HG03575 (cell line): ENCODE measurements at regions not wholly inside any gene's neighbourhood (a gene's known extent, or its start where the extent isn't known, plus 50 kb on each side); places are given as distances from the start of the nearest gene placed in this dataset.

Experiments used
- ATAC-seq: cut with Tn5 transposase; IDR thresholded peaks from one replicate; pipeline ENCODE4 v1.9.1; 2021; ENCODE audit not compliant: unreplicated experiment, insufficient number of reproducible peaks, low FRiP score; ENCODE audit errors: extremely low read depth

DNA sequence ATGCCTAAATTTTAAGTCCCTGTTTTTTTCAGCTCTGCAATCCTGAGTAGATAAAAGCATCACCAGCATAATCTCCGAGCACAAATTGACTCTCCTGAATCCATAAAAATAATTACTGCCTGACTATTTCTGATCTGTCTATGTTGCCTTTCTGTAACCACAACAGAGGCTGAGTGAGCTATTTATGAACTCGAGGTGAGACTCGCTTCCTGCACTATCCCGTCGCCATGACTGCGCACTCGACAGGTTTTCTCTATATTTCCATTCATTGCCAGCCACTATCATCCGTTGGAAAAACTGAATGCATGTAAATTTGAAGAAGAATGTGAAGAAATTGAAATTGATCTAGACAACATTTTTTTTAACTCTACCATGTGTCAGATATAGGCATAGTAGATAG lies 897.2 kb downstream of the ADGRL2 start:
- ATAC-seq = no peak

DNA sequence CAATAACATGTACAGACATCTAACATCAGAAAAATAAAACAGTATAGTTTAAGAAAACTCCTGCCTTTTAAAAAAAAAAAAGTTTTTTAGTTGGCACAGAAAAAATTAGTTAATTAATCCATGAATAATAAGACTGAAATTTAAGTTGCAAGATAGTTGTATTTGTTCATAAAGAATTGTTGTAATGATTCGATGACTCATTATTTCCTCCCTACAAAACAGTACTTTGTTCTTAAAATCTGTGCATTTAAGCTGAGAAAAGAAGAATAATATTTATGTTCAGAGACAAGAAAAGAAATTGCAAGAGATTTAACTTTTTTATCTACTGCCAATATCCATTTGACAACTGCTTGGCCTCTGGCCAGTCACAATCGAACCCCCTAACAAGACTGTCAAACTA lies 894.7 kb downstream of the ADGRL2 start:
- ATAC-seq = no peak

DNA sequence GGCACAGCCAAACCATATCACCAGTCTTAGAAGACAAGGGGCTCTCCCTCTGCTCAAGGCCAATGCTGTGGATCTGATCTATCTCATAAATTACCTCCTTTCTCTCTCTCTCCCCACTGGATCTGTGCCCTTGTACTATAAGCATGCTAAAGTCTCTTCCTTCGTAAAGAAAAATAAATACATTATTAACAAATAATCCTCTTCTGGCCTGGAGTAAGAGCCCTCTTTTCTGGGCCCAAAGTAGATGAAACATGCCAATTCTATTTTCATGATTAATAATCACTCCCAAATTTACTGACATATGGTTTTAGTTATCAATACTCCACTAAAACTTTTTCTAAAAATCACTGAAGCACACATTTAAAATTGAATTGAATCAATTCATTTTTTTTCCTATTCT lies 889.7 kb downstream of the ADGRL2 start:
- no peak for ATAC-seq

DNA sequence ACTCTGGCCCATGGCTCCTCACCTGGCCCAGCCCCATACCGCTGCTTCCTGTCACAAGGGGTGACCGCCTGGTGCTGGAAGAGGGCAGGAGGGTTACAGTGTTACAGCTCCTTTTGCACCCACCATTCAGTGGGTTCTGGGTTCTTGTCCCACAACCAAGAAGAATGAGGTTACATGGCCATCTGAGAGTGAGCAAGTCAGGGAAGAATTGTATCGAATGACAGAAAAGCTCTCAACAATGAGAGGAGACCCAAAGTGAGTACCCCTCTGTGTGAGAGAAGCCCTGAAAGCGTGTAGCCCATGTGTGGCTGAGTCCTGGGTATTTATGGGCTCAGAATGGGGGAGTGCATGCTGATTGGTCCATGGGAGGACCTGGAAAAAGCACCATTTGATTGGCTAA lies 888.5 kb downstream of the ADGRL2 start:
- ATAC-seq = no peak

DNA sequence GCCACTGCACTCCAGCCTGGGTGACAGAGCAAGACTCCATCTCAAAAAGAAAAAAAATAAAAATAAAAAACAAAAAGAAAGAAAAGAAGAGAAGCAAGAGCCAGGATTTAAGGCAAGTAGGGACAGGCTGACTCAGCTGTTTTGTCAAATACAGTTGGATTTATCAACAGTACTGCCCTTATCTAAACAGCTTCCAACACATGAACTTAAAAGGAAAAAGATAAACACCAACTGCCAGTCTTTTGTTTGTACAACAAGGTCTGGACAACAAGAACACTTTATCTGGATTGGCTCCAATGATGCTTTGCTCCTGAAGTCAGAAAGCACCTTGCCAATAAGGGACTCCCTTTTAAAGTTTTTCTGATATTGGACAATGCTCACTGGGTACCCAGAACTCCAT lies 886.0 kb downstream of the ADGRL2 start:
- ATAC-seq = no peak

DNA sequence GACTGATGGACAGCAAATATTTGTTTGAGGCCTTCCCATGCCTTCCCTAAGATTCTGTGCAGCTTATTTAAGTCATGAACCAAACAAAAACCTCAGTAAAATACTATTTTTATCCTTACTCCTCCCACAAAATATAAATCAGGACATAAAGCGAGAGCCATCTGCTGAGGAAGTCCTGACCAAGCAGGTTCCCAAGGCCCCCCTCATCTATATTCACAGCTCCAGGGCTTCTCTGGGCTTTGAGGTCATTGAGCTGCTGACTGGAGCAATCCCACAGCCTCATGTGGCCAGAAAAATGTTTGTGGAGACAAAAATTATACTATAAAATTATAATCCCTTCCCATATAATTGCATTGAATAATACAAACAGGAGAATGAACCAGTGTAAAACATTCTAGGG lies 846.2 kb downstream of the ADGRL2 start:
- no peak for ATAC-seq

DNA sequence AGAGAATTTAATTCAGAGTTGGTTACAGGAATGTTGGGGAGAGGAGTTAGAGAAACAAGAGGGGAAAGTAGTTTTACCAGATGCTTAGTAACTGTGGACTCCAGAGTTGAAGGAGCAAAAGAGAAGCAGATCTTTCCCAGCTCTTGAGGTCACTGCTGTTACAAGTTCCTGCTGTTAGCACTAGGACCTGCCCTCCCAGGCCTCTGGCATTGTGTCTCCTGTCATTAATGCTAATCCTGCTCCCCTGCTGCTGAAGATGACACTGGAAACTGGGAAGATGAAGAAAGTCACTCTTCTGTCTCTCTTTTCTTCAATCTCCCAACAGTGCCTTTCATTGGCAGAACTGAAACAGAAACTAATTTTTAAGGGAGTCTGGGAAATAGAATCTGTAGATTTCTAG lies 845.6 kb downstream of the ADGRL2 start:
- no peak for ATAC-seq

DNA sequence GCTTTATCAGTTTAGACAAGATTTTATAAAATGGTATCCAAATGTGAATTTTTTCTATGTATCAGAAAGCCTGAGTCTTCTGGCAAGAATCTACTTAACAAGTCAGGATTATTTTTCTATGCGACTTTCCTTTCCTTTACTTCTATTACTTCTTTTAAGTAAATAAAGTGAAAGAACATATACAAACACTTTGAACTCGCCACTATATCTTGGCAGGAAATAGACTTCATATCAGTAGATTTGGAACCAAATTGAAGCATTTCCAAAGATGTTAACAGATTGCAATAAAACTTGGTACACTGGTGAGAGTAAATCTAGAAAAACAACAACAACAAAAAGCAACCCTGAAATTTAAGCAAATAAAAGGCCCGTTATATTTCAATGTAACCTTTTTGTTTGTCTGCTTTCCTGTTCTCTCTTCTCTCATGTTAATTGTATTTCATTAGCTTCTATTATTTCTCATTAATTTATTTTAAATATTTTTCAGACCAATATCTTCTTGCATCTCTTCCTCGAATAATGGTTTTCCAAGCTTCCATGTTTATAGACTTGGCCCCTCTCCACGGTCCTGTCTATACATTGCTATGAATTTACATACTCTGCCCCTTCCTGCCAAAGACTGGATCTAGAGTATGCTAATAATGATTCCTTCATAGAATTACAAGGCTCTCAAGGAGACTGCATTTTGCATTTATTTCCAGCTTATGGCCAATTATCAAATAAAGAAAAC lies 843.6 kb downstream of the ADGRL2 start:
- no peak for ATAC-seq

DNA sequence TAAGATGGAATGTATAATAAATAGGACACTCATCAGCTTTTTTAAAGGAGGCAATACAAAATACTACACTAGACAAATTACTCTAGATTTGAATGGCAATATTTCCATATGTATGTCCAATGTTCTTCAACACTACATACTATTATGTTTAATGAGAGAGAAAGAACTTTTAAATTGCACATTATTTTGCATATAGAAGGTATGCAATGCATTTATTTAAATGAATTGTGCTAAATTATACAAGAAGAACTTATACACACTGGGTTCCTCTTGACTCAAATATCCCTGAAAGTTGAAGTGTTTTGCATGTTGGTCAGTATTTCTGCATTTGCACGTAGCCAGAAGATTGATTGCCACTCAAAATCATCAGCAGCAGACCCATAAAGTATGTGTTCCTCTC lies 839.6 kb downstream of the ADGRL2 start:
- no peak for ATAC-seq

DNA sequence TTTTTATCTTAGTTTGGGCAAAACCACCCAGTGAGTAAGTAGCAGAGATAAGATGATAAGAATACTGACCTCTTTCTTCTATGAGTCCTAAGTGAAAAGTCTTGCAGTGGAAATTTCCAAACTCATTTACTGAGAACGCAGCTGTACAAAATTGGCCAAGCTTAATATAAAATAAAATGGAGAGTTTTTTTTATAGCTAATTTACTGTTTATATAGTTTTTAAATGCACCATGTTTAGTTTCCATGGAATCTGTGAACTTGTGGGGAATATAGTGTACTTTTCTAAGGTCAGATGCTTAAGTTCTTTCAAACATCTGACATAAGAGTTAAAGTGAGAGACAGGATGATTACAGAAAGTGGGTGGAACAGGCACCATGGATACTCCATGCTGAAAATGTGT lies 833.5 kb downstream of the ADGRL2 start:
- no peak for ATAC-seq

DNA sequence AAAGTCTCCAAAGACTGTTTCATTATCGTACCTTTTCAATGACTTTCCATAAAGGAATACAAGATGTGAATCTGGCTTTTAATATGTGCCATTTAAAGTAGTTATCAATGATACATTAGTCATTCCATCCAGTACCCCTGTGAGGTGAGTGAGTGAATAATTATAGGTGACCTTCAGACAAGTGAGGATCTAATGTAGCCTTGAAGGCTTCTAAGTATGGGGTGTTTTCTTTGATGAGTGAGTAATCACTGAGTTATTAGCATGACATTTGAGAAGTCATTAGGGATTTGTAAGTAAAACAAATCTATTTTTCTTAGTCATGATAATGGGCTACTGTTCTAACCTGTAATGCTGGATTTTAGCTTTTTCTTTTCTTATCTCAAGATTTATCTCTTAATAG lies 831.4 kb downstream of the ADGRL2 start:
- no peak for ATAC-seq

DNA sequence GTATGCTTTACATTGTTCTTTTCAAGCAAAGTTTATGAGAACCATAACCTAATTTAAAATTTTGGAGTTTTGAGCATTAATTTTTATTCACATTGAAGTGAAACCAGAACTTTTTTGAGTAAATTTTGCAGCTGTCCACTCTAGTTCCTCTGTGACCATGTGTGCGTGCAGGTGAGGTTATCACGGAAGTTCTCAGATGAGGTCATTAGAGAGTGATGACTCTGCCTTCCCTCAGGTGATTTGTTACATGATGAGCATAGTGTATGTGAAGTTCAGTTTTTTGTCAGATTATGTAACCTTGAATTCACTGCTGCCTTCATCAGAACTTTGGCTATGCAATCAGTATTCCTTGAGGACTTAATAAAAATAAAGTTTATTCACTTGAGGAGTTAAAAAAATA lies 828.2 kb downstream of the ADGRL2 start:
- no peak for ATAC-seq

DNA sequence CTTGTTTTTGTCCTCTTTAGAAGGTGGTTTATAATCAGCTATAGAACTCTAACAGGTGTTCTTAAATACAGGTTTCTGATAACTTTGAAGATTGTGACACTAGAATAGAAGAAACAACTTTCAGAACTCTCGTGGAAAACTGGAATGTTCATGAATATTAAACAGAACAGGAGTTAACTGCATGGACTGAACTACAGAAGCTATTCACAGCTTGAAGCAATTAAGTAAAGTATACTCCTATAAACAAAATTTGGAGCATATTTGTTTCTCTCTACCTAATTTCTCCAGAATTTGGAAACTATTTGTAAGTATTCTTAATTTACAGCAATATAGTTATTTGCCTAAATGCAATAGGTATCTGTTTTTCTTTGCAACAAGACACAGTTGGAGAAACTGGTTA lies 824.8 kb downstream of the ADGRL2 start:
- no peak for ATAC-seq

DNA sequence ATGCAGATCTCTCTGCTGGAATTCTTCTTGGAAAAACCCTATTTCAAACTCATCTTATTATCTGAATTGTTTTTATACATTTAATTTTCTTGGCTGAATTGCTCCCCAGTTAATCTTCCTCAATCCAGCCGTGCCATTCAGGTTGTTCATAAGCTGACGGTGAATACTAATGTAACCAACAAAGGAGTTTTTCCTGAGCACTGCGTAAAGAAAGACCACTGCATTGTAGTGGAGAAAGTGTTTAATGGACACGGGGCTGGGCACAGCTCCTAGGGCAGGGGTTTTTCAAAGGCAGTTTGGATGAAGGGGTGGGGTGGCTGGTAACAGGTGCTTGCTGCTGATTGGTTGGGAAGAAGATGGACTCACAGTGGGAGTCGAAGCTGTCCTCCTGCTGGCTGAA lies 820.3 kb downstream of the ADGRL2 start:
- no peak for ATAC-seq

DNA sequence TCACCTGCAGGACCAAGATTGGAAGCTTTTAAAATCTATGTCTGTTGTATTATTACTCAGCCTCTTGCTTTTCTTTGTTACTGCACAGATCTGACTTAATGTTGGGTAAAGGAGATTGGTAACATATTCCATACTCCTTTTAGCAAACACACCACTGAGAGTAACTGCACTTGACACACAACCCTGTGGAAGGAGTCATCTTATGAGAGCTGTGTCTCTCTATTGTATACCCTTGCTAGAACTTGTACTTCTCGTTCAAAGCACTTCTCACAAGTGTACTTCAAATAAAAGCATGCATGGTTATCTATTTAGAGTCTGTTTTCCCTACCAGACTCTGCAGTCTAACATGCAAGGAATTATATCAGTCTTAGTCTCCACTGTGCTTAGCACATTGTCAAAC lies 813.4 kb downstream of the ADGRL2 start:
- no peak for ATAC-seq

DNA sequence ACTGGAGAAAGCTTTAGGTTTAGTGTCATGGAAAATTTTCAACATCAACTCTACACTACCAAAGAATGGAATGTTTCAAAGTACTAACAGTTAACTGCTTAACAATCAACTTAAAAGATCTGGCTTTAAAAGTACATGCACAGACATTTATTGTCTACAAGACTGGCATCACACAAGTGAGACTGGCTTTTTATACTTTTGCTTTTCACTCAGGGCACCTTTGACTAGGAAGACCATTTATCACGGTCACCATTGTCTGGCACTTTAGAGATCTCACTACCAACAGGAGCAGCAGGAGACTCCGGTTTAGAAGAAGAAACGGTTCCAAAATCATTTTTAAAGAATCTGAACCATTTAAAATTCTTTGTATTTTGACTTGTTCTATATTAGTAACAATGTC lies 812.3 kb downstream of the ADGRL2 start:
- no peak for ATAC-seq

DNA sequence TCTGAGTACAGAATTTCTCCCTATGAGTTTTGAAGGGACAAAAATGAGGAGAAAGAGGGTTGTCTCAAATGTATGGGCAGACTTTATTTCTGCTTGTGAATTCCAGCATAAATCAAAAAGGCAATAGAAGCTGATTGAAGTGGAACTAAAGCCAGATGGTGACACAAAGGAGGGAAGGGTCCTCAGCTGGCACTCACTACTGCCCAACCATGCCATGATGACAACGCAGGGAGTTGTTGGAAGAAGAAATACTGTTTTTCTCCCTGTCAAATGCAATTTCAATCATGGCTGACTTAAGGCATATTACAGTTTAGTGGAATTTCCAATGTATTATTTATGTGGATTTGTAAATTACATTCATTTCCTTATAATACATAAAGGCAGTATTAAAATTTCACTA lies 805.8 kb downstream of the ADGRL2 start:
- no peak for ATAC-seq

DNA sequence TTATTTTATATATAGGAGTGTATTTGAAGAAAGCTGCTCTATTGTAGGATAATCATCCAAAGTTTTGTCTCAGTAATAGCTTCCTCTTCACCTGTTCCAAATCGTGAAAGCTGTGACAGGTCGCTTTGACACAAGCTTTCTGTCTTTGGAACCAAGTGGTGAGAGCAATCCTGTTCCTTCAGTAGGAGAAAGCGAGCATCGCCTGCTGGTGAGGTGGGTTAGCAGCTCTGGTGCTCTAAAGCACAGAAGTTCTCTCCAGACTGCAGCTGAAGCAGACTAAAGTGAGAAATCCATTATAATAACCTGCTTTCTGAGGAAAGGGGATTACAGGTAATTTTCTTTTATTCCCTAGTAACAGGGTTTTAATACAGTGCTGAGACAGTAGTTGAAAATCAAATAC lies 803.8 kb downstream of the ADGRL2 start:
- ATAC-seq = no peak

DNA sequence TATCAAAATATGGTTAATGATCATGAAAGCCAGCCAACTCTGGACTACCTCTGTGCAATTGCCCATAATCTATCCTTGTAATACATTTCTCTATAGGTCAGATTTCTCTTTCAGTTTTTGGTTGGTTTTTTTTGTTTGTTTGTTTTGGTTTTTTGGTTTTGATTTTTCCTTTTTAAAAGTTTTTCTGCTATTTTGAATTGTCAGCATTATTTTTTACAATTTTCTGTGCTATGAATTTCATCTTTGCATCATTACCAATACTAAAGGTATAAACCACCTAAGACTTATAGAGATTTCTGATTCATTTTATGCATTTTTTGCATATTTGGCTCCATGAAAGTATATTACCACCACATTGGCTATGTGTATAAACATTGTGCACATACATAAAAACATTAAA lies 799.6 kb downstream of the ADGRL2 start:
- ATAC-seq = no peak

DNA sequence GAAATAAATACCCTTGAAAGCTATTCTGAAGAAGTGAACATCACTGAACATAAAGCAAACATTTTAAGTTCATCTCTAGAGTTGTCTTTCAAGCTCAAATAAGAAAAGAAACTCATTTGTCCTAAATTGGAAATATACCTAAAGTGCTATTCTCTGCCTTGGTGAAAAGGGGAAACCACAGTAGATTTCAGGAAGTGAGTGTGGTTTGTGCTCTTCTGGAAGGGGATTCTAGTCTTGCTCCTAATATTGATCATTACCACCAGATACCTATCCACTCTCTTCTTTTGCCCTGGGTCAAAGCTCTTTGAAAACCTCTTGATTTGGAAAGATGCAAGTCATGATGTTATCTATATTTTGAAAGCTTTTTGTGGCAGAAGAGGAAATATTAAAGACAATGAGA lies 798.1 kb downstream of the ADGRL2 start:
- ATAC-seq = no peak

DNA sequence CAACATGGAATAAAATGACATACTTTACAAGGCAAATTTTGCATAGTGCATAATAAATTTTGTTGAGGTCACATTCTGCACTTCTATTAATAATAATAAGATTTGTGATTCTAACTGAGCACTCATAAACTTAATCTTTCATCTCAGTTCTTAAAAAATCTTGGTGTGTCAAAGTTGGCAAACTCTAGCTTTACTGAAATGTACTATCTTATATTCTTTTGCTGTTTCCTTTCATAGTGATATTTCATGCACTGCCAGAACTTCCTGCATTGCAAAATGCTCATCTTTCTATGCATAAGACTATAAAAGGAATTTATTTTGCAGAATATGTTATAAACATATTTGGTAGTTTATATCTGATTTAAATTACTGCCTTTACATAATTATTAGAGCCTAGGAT lies 797.6 kb downstream of the ADGRL2 start:
- no peak for ATAC-seq
